ENCODE measurements at regions not wholly inside any gene's neighbourhood (a gene's known extent, or its start where the extent isn't known, plus 50 kb on each side); places are given as distances from the start of the nearest gene placed in this dataset.

- H3K4me3 ChIP-seq, result no peak overlapping the region
- no peaks in the 10 kb centered on the region for H3K79me2 ChIP-seq (ENCODE audit: insufficient read depth)
- H3K9me2 ChIP-seq (ENCODE audit: insufficient read depth), result no peaks in the 10 kb centered on the region
- no peak overlapping the region for H3K9ac ChIP-seq
- 52 to 71% methylated on average over 3 of the region's 3 CpGs for WGBS, 2 experiments (ENCODE audit: low coverage in 1 of 2, low lambda C conversion rate in 2 of 2, missing lambda C conversion rate in 2 of 2)
- H3K9me3 ChIP-seq (ENCODE audit: low read depth), result no peaks in the 10 kb centered on the region
- in situ Hi-C loops (cut with MboI), result no loop called here
- TF ChIP-seq EZH2phosphoT487 (IDR thresholded peaks at IDR 0.05; ENCODE audit: insufficient read depth, low read depth), result no peak
- TF ChIP-seq EZH2 (IDR thresholded peaks at IDR 0.05; ENCODE audit: insufficient read depth, poor library complexity, severe bottlenecking), result no peak
- no peak overlapping the region for H3K4me2 ChIP-seq (ENCODE audit: unreplicated experiment)
- H4K20me1 ChIP-seq (ENCODE audit: insufficient read depth), result no peaks in the 10 kb centered on the region
- H3K27me3 ChIP-seq (replicated peaks; ENCODE audit: insufficient read depth), result no peaks in the 10 kb centered on the region
- no peaks in the 10 kb centered on the region for H3F3A ChIP-seq (ENCODE audit: insufficient read depth)
- H3K4me1 ChIP-seq (ENCODE audit: insufficient read depth), result peaks cover 11% of the 10 kb centered on the region; the same call in 1 of the 2 replicates
- no peak for DNase-seq
- no peak overlapping the region for H3K27ac ChIP-seq
- H3K36me3 ChIP-seq (ENCODE audit: low read depth), result no peaks in the 10 kb centered on the region
- H2AFZ ChIP-seq, result no peak overlapping the region
Measured at GRCh38 chr5:3323144-3323543, 272.5 kb upstream of the IRX1 start.

GRCh38 chr5:3322642-3323041 lies 273.0 kb upstream of the IRX1 start:
- in situ Hi-C loops (cut with MboI), result no loop called here
- no peaks in the 10 kb centered on the region for H3F3A ChIP-seq (ENCODE audit: insufficient read depth)
- 91 to 94% methylated on average over 3 of the region's 3 CpGs for WGBS, 2 experiments (ENCODE audit: low coverage in 1 of 2, low lambda C conversion rate in 2 of 2, missing lambda C conversion rate in 2 of 2)
- no peak overlapping the region for H3K4me2 ChIP-seq (ENCODE audit: unreplicated experiment)
- no peak overlapping the region for H3K4me3 ChIP-seq
- no peak overlapping the region for H3K27ac ChIP-seq
- no peak overlapping the region for H3K9ac ChIP-seq
- H3K79me2 ChIP-seq (ENCODE audit: insufficient read depth), result no peaks in the 10 kb centered on the region
- no peaks in the 10 kb centered on the region for H4K20me1 ChIP-seq (ENCODE audit: insufficient read depth)
- no peaks in the 10 kb centered on the region for H3K36me3 ChIP-seq (ENCODE audit: low read depth)
- no peaks in the 10 kb centered on the region for H3K9me2 ChIP-seq (ENCODE audit: insufficient read depth)
- DNase-seq, result no peak
- H3K9me3 ChIP-seq (ENCODE audit: low read depth), result no peaks in the 10 kb centered on the region
- no peak overlapping the region for H2AFZ ChIP-seq
- no peaks in the 10 kb centered on the region for H3K27me3 ChIP-seq (replicated peaks; ENCODE audit: insufficient read depth)
- no peak for TF ChIP-seq EZH2phosphoT487 (IDR thresholded peaks at IDR 0.05; ENCODE audit: insufficient read depth, low read depth)
- peaks cover 11% of the 10 kb centered on the region; the same call in 1 of the 2 replicates for H3K4me1 ChIP-seq (ENCODE audit: insufficient read depth)

GRCh38 chr5:3321923-3322322 lies 273.7 kb upstream of the IRX1 start:
- Histone ChIP-seq H3K36me3 (ENCODE audit: low read depth) (no peaks in the 10 kb centered on the region), H3F3A (ENCODE audit: insufficient read depth) (no peaks in the 10 kb centered on the region), H2AFZ (no peak overlapping the region), H4K20me1 (ENCODE audit: insufficient read depth) (no peaks in the 10 kb centered on the region), H3K9ac (no peak overlapping the region), H3K4me1 (ENCODE audit: insufficient read depth) (peaks cover 11% of the 10 kb centered on the region; the same call in 1 of the 2 replicates), H3K27me3 (replicated peaks; ENCODE audit: insufficient read depth) (no peaks in the 10 kb centered on the region), H3K4me3 (no peak overlapping the region), H3K27ac (no peak overlapping the region), H3K9me2 (ENCODE audit: insufficient read depth) (no peaks in the 10 kb centered on the region), H3K9me3 (ENCODE audit: low read depth) (no peaks in the 10 kb centered on the region), H3K79me2 (ENCODE audit: insufficient read depth) (no peaks in the 10 kb centered on the region), H3K4me2 (ENCODE audit: unreplicated experiment) (no peak overlapping the region)
- WGBS, 2 experiments (ENCODE audit: low coverage in 1 of 2, low lambda C conversion rate in 2 of 2, missing lambda C conversion rate in 2 of 2), result 89 to 93% methylated on average over 10 of the region's 10 CpGs
- TF ChIP-seq EZH2 (IDR thresholded peaks at IDR 0.05; ENCODE audit: insufficient read depth, poor library complexity, severe bottlenecking), result no peak
- no peak for TF ChIP-seq EZH2phosphoT487 (IDR thresholded peaks at IDR 0.05; ENCODE audit: insufficient read depth, low read depth)
- in situ Hi-C loops (cut with MboI), result no loop called here
- no peak for DNase-seq

GRCh38 chr5:3321119-3321760 lies 274.4 kb upstream of the IRX1 start:
- TF ChIP-seq EZH2 (IDR thresholded peaks at IDR 0.05; ENCODE audit: insufficient read depth, poor library complexity, severe bottlenecking) (no peak), EZH2phosphoT487 (IDR thresholded peaks at IDR 0.05; ENCODE audit: insufficient read depth, low read depth) (no peak)
- H3K9me3 ChIP-seq (ENCODE audit: low read depth), result no peaks in the 10 kb centered on the region
- in situ Hi-C loops (cut with MboI), result no loop called here
- no peak for DNase-seq
- no peaks in the 10 kb centered on the region for H3K9me2 ChIP-seq (ENCODE audit: insufficient read depth)
- no peak overlapping the region for H3K4me3 ChIP-seq
- H4K20me1 ChIP-seq (ENCODE audit: insufficient read depth), result no peaks in the 10 kb centered on the region
- no peak overlapping the region for H2AFZ ChIP-seq
- H3K4me2 ChIP-seq (ENCODE audit: unreplicated experiment), result peak overlapping the region; percentile 54
- no peaks in the 10 kb centered on the region for H3K79me2 ChIP-seq (ENCODE audit: insufficient read depth)
- H3K9ac ChIP-seq, result no peak overlapping the region
- no peaks in the 10 kb centered on the region for H3K27me3 ChIP-seq (replicated peaks; ENCODE audit: insufficient read depth)
- peaks cover 11% of the 10 kb centered on the region; the same call in 1 of the 2 replicates for H3K4me1 ChIP-seq (ENCODE audit: insufficient read depth)
- 69% methylated on average over 11 of the region's 11 CpGs for WGBS, 2 experiments (ENCODE audit: low coverage in 1 of 2, low lambda C conversion rate in 2 of 2, missing lambda C conversion rate in 2 of 2)
- no peak overlapping the region for H3K27ac ChIP-seq
- no peaks in the 10 kb centered on the region for H3K36me3 ChIP-seq (ENCODE audit: low read depth)
- no peaks in the 10 kb centered on the region for H3F3A ChIP-seq (ENCODE audit: insufficient read depth)

Data from GM23248 (cell line).